Neuron (in vitro differentiated cells): ENCODE measurements at regions not wholly inside any gene's neighbourhood (a gene's known extent, or its start where the extent isn't known, plus 50 kb on each side); places are given as distances from the start of the nearest gene placed in this dataset.

Experiments used
- H2AFZ ChIP-seq: one replicate; pipeline ENCODE4 v1.6.1; 2013; ENCODE audit warnings: low read depth, mild to moderate bottlenecking, inconsistent platforms, low read length, moderate library complexity
- H3K27me3 ChIP-seq: one replicate; pipeline ENCODE4 v1.6.1; 2013; ENCODE audit warnings: low read length; ENCODE audit not compliant: insufficient read depth
- H3K36me3 ChIP-seq: one replicate; pipeline ENCODE4 v1.6.1; 2013; ENCODE audit warnings: low read length; ENCODE audit not compliant: insufficient read depth
- H3K4me1 ChIP-seq: one replicate; pipeline ENCODE4 v1.6.1; 2013; ENCODE audit warnings: low read length; ENCODE audit not compliant: insufficient read depth
- H3K4me3 ChIP-seq: 2 replicates; pipeline ENCODE4 v1.5.1; 2013; ENCODE audit warnings: mild to moderate bottlenecking, low read length, moderate library complexity
- H3K9me3 ChIP-seq: one replicate; pipeline ENCODE4 v1.6.1; 2013; ENCODE audit warnings: low read length

- Histone ChIP-seq H3K4me1 (no peaks in the 10 kb centered on the region), H3K27me3 (no peaks in the 10 kb centered on the region), H3K9me3 (no peaks in the 10 kb centered on the region), H3K36me3 (no peaks in the 10 kb centered on the region), H2AFZ (no peak overlapping the region), H3K4me3 (no peak overlapping the region)
These were observed 173.4 kb downstream of the BMP2 start for GRCh38 chr20:6940876-6941275.

GRCh38 chr20:6941571-6941970 lies 174.1 kb downstream of the BMP2 start:
- no peaks in the 10 kb centered on the region for H3K36me3 ChIP-seq
- no peak overlapping the region for H3K4me3 ChIP-seq
- no peaks in the 10 kb centered on the region for H3K27me3 ChIP-seq
- H3K9me3 ChIP-seq, result no peaks in the 10 kb centered on the region
- H3K4me1 ChIP-seq, result no peaks in the 10 kb centered on the region
- H2AFZ ChIP-seq, result no peak overlapping the region

- H3K4me3 ChIP-seq, result no peak overlapping the region
- H3K9me3 ChIP-seq, result no peaks in the 10 kb centered on the region
- H2AFZ ChIP-seq, result no peak overlapping the region
- no peaks in the 10 kb centered on the region for H3K36me3 ChIP-seq
- H3K4me1 ChIP-seq, result no peaks in the 10 kb centered on the region
- H3K27me3 ChIP-seq, result no peaks in the 10 kb centered on the region
These were observed 174.8 kb downstream of the BMP2 start for GRCh38 chr20:6942266-6942665.

GRCh38 chr20:6944292-6944691 lies 176.8 kb downstream of the BMP2 start:
- no peak overlapping the region for H2AFZ ChIP-seq
- no peak overlapping the region for H3K4me3 ChIP-seq
- H3K9me3 ChIP-seq, result no peaks in the 10 kb centered on the region
- H3K4me1 ChIP-seq, result no peaks in the 10 kb centered on the region
- no peaks in the 10 kb centered on the region for H3K27me3 ChIP-seq
- no peaks in the 10 kb centered on the region for H3K36me3 ChIP-seq

GRCh38 chr20:6953611-6954010 lies 186.1 kb downstream of the BMP2 start:
- no peaks in the 10 kb centered on the region for H3K4me1 ChIP-seq
- H2AFZ ChIP-seq, result no peak overlapping the region
- H3K9me3 ChIP-seq, result no peaks in the 10 kb centered on the region
- H3K36me3 ChIP-seq, result no peaks in the 10 kb centered on the region
- no peaks in the 10 kb centered on the region for H3K27me3 ChIP-seq
- no peak overlapping the region for H3K4me3 ChIP-seq

GRCh38 chr20:6954219-6954618 lies 186.7 kb downstream of the BMP2 start:
- Histone ChIP-seq H3K27me3 (no peaks in the 10 kb centered on the region), H3K9me3 (no peaks in the 10 kb centered on the region), H3K4me3 (no peak overlapping the region), H3K4me1 (no peaks in the 10 kb centered on the region), H3K36me3 (no peaks in the 10 kb centered on the region), H2AFZ (no peak overlapping the region)

GRCh38 chr20:6956056-6956455 lies 188.6 kb downstream of the BMP2 start:
- H3K27me3 ChIP-seq, result no peaks in the 10 kb centered on the region
- H3K9me3 ChIP-seq, result no peaks in the 10 kb centered on the region
- no peaks in the 10 kb centered on the region for H3K4me1 ChIP-seq
- no peak overlapping the region for H2AFZ ChIP-seq
- H3K36me3 ChIP-seq, result no peaks in the 10 kb centered on the region
- H3K4me3 ChIP-seq, result no peak overlapping the region

GRCh38 chr20:6956574-6956973 lies 189.1 kb downstream of the BMP2 start:
- H3K4me1 ChIP-seq, result no peaks in the 10 kb centered on the region
- no peaks in the 10 kb centered on the region for H3K9me3 ChIP-seq
- H3K4me3 ChIP-seq, result no peak overlapping the region
- H3K27me3 ChIP-seq, result no peaks in the 10 kb centered on the region
- H2AFZ ChIP-seq, result no peak overlapping the region
- H3K36me3 ChIP-seq, result no peaks in the 10 kb centered on the region

GRCh38 chr20:6959900-6960312 lies 192.4 kb downstream of the BMP2 start:
- Histone ChIP-seq H3K4me1 (no peaks in the 10 kb centered on the region), H3K27me3 (no peaks in the 10 kb centered on the region), H3K4me3 (no peak overlapping the region), H3K36me3 (no peaks in the 10 kb centered on the region), H2AFZ (no peak overlapping the region), H3K9me3 (no peaks in the 10 kb centered on the region)

- no peak overlapping the region for H3K4me3 ChIP-seq
- no peak overlapping the region for H2AFZ ChIP-seq
- no peaks in the 10 kb centered on the region for H3K27me3 ChIP-seq
- no peaks in the 10 kb centered on the region for H3K9me3 ChIP-seq
- no peaks in the 10 kb centered on the region for H3K4me1 ChIP-seq
- no peaks in the 10 kb centered on the region for H3K36me3 ChIP-seq
These were observed 199.2 kb downstream of the BMP2 start for GRCh38 chr20:6966721-6967120.

GRCh38 chr20:6974838-6975237 lies 207.4 kb downstream of the BMP2 start:
- no peak overlapping the region for H3K4me3 ChIP-seq
- H2AFZ ChIP-seq, result no peak overlapping the region
- H3K36me3 ChIP-seq, result no peaks in the 10 kb centered on the region
- H3K4me1 ChIP-seq, result no peaks in the 10 kb centered on the region
- no peaks in the 10 kb centered on the region for H3K9me3 ChIP-seq
- H3K27me3 ChIP-seq, result no peaks in the 10 kb centered on the region

GRCh38 chr20:6975311-6975710 lies 207.8 kb downstream of the BMP2 start:
- no peaks in the 10 kb centered on the region for H3K9me3 ChIP-seq
- no peak overlapping the region for H3K4me3 ChIP-seq
- H3K27me3 ChIP-seq, result no peaks in the 10 kb centered on the region
- no peak overlapping the region for H2AFZ ChIP-seq
- H3K36me3 ChIP-seq, result no peaks in the 10 kb centered on the region
- no peaks in the 10 kb centered on the region for H3K4me1 ChIP-seq

- no peaks in the 10 kb centered on the region for H3K27me3 ChIP-seq
- no peak overlapping the region for H3K4me3 ChIP-seq
- H2AFZ ChIP-seq, result no peak overlapping the region
- H3K9me3 ChIP-seq, result no peaks in the 10 kb centered on the region
- H3K4me1 ChIP-seq, result no peaks in the 10 kb centered on the region
- H3K36me3 ChIP-seq, result no peaks in the 10 kb centered on the region
These were observed 208.8 kb downstream of the BMP2 start for GRCh38 chr20:6976106-6976900.

GRCh38 chr20:6979621-6980020 lies 212.1 kb downstream of the BMP2 start:
- no peak overlapping the region for H2AFZ ChIP-seq
- H3K36me3 ChIP-seq, result no peaks in the 10 kb centered on the region

More at GRCh38 chr20:6979621-6980020, 212.1 kb downstream of the BMP2 start:
- Histone ChIP-seq H3K27me3 (no peaks in the 10 kb centered on the region), H3K4me3 (no peak overlapping the region), H3K9me3 (no peaks in the 10 kb centered on the region), H3K4me1 (no peaks in the 10 kb centered on the region)
